Glutamatergic neuron (in vitro differentiated cells): ENCODE measurements at regions not wholly inside any gene's neighbourhood (a gene's known extent, or its start where the extent isn't known, plus 50 kb on each side); places are given as distances from the start of the nearest gene placed in this dataset.

Experiments used
- DNase-seq: peaks from one replicate; pipeline ENCODE4 v3.0.0; 2022
- H3K27ac Mint-ChIP-seq: one replicate; pipeline ENCODE4 v1.8.0; 2020; ENCODE audit warnings: mild to moderate bottlenecking, mixed read lengths, inconsistent platforms; ENCODE audit not compliant: unreplicated experiment
- H3K27me3 Mint-ChIP-seq: one replicate; pipeline ENCODE4 v1.8.0; 2020; ENCODE audit warnings: mild to moderate bottlenecking, moderate library complexity, mixed read lengths, inconsistent platforms; ENCODE audit not compliant: unreplicated experiment
- H3K36me3 Mint-ChIP-seq: one replicate; pipeline ENCODE4 v1.8.0; 2020; ENCODE audit warnings: mild to moderate bottlenecking, mixed read lengths, inconsistent platforms; ENCODE audit not compliant: unreplicated experiment
- H3K4me1 Mint-ChIP-seq: one replicate; pipeline ENCODE4 v1.8.0; 2020; ENCODE audit warnings: mild to moderate bottlenecking, low read depth, mixed read lengths, inconsistent platforms; ENCODE audit not compliant: unreplicated experiment
- H3K4me3 Mint-ChIP-seq: one replicate; pipeline ENCODE4 v1.8.0; 2020; ENCODE audit warnings: mild to moderate bottlenecking, mixed read lengths, inconsistent platforms; ENCODE audit not compliant: unreplicated experiment
- H3K9me3 Mint-ChIP-seq: one replicate; pipeline ENCODE4 v1.8.0; 2020; ENCODE audit warnings: mild to moderate bottlenecking, moderate library complexity, mixed read lengths, inconsistent platforms; ENCODE audit not compliant: unreplicated experiment
- CTCF ChIP-seq: fragments of 200-600 bp; sonication (generic); IDR thresholded peaks from one replicate; pipeline ENCODE4 v1.5.0; 2021; ENCODE audit not compliant: partially characterized antibody, unreplicated experiment

DNA sequence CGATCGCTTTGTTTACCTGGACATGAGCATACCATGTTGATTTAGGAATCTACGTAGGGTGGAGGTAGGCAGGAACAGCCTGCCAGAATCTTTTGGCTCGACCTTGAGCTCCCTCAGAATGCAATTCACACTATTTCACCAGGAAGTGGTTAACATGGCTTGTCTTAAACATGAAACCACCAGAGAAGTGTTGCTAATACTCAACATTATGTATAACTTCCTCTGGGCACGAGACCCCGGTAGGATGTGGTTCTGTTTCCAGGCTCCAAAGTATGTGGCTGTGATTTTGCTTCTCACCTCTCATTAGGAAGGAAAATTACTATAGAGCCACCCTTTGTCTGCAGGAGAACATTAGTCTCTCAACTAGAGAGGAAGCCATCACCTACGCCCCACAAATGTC is 59.0 kb upstream of the VCX3B start:
- Mint-ChIP-seq H3K27ac (no peak overlapping the region), H3K36me3 (no peaks in the 10 kb centered on the region), H3K4me1 (no peaks in the 10 kb centered on the region), H3K27me3 (no peaks in the 10 kb centered on the region), H3K4me3 (no peak overlapping the region), H3K9me3 (no peaks in the 10 kb centered on the region)
- no peak for DNase-seq
- TF ChIP-seq CTCF, result no peak

DNA sequence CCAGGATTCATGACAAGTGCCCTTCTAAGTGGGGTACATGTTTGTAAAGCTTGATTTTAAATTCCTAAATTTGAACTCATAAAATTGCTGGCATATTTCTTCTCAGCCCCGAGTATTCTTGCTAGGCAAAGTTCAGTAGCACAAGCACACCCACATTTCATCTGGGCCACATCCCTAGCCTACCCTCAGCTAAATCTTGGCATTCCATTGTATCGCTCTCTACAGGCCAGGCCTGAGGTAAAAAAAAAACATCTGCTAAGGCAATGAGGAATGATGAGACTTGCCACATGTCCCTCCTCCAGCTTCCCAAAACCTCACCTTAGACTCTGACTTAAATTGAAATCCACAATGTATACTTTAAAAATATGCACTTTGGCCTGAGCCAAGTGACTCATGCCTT is 51.4 kb upstream of the VCX3B start:
- Mint-ChIP-seq H3K27ac (no peak overlapping the region), H3K9me3 (peaks cover 1% of the 10 kb centered on the region), H3K36me3 (no peaks in the 10 kb centered on the region)

More for the DNA sequence above, 51.4 kb upstream of the VCX3B start:
- H3K4me3 Mint-ChIP-seq, result no peak overlapping the region
- no peak for TF ChIP-seq CTCF
- no peak for DNase-seq
- H3K4me1 Mint-ChIP-seq, result no peaks in the 10 kb centered on the region
- H3K27me3 Mint-ChIP-seq, result no peaks in the 10 kb centered on the region
